ENCODE measurements at regions not wholly inside any gene's neighbourhood (a gene's known extent, or its start where the extent isn't known, plus 50 kb on each side); places are given as distances from the start of the nearest gene placed in this dataset.

DNA sequence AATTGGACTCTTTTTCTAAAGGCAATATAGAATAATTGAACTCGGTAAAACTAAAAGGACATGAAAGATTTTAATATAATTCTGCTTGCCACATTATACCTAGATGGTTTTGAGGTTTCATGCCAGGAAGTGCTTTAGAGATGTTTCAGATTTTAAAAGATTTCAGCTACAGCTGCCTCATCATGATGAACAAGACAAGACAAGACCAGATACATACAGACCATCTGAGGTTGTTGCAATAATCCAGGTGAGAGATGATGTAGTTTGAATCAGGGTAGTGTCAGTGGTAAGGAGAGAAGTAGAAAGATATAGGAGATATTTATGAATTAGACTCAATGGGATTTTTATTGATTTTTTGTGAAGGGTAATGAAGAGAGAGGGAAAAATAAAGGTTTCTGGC is 374.3 kb upstream of the HSF2 start (continued):
- TF ChIP-seq, protein P1, sequence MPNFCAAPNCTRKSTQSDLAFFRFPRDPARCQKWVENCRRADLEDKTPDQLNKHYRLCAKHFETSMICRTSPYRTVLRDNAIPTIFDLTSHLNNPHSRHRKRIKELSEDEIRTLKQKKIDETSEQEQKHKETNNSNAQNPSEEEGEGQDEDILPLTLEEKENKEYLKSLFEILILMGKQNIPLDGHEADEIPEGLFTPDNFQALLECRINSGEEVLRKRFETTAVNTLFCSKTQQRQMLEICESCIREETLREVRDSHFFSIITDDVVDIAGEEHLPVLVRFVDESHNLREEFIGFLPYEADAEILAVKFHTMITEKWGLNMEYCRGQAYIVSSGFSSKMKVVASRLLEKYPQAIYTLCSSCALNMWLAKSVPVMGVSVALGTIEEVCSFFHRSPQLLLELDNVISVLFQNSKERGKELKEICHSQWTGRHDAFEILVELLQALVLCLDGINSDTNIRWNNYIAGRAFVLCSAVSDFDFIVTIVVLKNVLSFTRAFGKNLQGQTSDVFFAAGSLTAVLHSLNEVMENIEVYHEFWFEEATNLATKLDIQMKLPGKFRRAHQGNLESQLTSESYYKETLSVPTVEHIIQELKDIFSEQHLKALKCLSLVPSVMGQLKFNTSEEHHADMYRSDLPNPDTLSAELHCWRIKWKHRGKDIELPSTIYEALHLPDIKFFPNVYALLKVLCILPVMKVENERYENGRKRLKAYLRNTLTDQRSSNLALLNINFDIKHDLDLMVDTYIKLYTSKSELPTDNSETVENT (CRISPR knock-in tag; IDR thresholded peaks at IDR 0.05), result no peak

DNA sequence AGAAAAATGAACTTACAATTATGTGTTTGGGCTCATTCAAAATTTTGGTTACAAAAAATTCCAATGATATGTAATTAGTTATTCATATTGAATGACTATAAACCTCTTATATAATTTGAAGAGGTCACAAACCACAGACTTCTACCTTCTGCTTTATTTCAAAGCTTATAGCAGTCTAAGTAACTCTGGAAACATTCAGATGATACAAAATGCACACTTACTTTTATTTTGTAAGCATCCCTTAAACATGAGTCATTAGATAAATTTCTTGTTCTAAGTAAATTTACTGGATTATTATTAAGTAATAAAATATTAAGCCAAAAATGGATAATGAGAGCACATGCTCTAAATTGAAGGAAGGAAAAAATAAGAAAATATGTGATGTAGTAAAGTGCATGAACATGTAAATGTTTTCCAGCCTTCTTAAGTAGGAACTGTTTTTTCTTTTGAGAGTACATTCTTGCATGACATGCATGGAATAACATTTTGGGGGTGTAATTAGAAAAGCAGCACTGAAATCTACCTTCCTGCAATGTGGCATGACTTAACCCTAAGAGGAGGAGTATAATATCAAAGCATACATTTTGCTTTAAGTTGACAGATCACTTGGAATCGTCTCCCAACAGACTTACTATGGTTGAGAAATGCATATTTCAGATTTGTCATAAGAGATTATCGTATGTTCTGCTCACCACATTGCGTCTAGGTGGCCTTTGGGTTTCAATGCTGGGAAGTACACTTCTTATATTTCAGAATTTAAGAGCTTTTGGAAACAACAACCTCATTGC is 372.7 kb upstream of the HSF2 start:
- BruUV-seq (replicated peaks), result no TSS peak
- no peaks in the 10 kb centered on the region for H3K9me1 ChIP-seq (ENCODE audit: control insufficient read depth, insufficient read depth, low read length)
- H3K9me3 ChIP-seq (replicated peaks; ENCODE audit: control insufficient read depth, insufficient read depth, low read depth, low read length), result no peaks in the 10 kb centered on the region
- ATAC-seq (no peak), FAIRE-seq (no peak), DNase-seq (ENCODE audit: extremely low read depth in 1 of 4, low spot score in 3 of 4) (no peak)
- H4K20me1 ChIP-seq (replicated peaks; ENCODE audit: control insufficient read depth, insufficient read depth, low read length), result no peaks in the 10 kb centered on the region
- POLR2A ChIA-PET, result no interaction called here
- no peak overlapping the region for H2AFZ ChIP-seq (ENCODE audit: low read depth, low read length)
- CTCF ChIA-PET (ENCODE audit: low intra/inter-chr PET ratio), result no interaction called here
- 0% methylated on average over 3 of the region's 3 CpGs for WGBS (ENCODE audit: insufficient coverage, low coverage, missing lambda C conversion rate)
- H3K4me2 ChIP-seq (ENCODE audit: insufficient read depth, low read length), result no peak overlapping the region
- H3K27me3 ChIP-seq (ENCODE audit: control insufficient read depth in 2 of 2, insufficient read depth in 2 of 2, low read length in 2 of 2), result no peaks in the 10 kb centered on the region
- intact Hi-C loops (cut with micrococcal nuclease) (no loop called here), in situ Hi-C loops (cut with MboI) (no loop called here)
- no peak overlapping the region for H3K27ac ChIP-seq (ENCODE audit: extremely low read depth, low read depth, low read length)
- H3K79me2 ChIP-seq (ENCODE audit: control insufficient read depth, insufficient read depth, low read length), result no peaks in the 10 kb centered on the region
- no peaks in the 10 kb centered on the region for H3K4me1 ChIP-seq (replicated peaks in 1 of 2; ENCODE audit: control insufficient read depth in 2 of 2, insufficient read depth in 2 of 2, low read length in 2 of 2)
- H3K9ac ChIP-seq (ENCODE audit: insufficient read depth in 1 of 2, low read depth in 2 of 2, low read length in 2 of 2), result no peak overlapping the region
- H3K36me3 ChIP-seq (ENCODE audit: control insufficient read depth, insufficient read depth, low read length), result no peaks in the 10 kb centered on the region
- H3K4me3 ChIP-seq, result no peak overlapping the region
- TF ChIP-seq CBFA2T3 (IDR thresholded peaks at IDR 0.05) (no peak), SMARCA5 (IDR thresholded peaks at IDR 0.05) (no peak)
- TF ChIP-seq, protein P2, sequence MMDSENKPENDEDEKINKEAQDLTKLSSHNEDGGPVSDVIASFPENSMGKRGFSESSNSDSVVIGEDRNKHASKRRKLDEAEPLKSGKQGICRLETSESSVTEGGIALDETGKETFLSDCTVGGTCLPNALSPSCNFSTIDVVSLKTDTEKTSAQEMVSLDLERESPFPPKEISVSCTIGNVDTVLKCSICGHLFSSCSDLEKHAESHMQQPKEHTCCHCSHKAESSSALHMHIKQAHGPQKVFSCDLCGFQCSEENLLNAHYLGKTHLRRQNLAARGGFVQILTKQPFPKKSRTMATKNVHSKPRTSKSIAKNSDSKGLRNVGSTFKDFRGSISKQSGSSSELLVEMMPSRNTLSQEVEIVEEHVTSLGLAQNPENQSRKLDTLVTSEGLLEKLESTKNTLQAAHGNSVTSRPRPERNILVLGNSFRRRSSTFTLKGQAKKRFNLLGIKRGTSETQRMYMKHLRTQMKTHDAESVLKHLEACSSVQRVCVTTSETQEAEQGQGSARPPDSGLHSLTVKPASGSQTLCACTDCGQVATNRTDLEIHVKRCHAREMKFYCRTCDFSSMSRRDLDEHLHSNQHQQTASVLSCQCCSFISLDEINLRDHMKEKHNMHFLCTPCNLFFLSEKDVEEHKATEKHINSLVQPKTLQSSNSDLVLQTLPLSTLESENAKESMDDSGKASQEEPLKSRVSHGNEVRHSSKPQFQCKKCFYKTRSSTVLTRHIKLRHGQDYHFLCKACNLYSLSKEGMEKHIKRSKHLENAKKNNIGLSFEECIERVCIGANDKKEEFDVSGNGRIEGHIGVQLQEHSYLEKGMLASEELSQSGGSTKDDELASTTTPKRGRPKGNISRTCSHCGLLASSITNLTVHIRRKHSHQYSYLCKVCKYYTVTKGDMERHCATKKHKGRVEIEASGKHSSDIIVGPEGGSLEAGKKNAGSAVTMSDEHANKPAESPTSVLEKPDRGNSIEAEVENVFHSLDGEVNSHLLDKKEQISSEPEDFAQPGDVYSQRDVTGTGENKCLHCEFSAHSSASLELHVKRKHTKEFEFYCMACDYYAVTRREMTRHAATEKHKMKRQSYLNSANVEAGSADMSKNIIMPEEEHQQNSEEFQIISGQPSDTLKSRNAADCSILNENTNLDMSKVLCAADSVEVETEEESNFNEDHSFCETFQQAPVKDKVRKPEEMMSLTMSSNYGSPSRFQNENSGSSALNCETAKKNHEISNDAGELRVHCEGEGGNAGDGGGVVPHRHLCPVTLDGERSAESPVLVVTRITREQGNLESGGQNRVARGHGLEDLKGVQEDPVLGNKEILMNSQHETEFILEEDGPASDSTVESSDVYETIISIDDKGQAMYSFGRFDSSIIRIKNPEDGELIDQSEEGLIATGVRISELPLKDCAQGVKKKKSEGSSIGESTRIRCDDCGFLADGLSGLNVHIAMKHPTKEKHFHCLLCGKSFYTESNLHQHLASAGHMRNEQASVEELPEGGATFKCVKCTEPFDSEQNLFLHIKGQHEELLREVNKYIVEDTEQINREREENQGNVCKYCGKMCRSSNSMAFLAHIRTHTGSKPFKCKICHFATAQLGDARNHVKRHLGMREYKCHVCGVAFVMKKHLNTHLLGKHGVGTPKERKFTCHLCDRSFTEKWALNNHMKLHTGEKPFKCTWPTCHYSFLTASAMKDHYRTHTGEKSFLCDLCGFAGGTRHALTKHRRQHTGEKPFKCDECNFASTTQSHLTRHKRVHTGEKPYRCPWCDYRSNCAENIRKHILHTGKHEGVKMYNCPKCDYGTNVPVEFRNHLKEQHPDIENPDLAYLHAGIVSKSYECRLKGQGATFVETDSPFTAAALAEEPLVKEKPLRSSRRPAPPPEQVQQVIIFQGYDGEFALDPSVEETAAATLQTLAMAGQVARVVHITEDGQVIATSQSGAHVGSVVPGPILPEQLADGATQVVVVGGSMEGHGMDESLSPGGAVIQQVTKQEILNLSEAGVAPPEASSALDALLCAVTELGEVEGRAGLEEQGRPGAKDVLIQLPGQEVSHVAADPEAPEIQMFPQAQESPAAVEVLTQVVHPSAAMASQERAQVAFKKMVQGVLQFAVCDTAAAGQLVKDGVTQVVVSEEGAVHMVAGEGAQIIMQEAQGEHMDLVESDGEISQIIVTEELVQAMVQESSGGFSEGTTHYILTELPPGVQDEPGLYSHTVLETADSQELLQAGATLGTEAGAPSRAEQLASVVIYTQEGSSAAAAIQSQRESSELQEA (IDR thresholded peaks at IDR 0.05; ENCODE audit: low read depth), result no peak
- TF ChIP-seq, protein P3, sequence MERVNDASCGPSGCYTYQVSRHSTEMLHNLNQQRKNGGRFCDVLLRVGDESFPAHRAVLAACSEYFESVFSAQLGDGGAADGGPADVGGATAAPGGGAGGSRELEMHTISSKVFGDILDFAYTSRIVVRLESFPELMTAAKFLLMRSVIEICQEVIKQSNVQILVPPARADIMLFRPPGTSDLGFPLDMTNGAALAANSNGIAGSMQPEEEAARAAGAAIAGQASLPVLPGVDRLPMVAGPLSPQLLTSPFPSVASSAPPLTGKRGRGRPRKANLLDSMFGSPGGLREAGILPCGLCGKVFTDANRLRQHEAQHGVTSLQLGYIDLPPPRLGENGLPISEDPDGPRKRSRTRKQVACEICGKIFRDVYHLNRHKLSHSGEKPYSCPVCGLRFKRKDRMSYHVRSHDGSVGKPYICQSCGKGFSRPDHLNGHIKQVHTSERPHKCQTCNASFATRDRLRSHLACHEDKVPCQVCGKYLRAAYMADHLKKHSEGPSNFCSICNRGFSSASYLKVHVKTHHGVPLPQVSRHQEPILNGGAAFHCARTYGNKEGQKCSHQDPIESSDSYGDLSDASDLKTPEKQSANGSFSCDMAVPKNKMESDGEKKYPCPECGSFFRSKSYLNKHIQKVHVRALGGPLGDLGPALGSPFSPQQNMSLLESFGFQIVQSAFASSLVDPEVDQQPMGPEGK (CRISPR knock-in tag; IDR thresholded peaks at IDR 0.05; ENCODE audit: borderline replicate concordance), result no peak
- TF ChIP-seq, protein P4, sequence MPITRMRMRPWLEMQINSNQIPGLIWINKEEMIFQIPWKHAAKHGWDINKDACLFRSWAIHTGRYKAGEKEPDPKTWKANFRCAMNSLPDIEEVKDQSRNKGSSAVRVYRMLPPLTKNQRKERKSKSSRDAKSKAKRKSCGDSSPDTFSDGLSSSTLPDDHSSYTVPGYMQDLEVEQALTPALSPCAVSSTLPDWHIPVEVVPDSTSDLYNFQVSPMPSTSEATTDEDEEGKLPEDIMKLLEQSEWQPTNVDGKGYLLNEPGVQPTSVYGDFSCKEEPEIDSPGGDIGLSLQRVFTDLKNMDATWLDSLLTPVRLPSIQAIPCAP (CRISPR knock-in tag; IDR thresholded peaks at IDR 0.05; ENCODE audit: borderline replicate concordance), result no peak

All from K562 (cell line).